ENCODE measurements at regions not wholly inside any gene's neighbourhood (a gene's known extent, or its start where the extent isn't known, plus 50 kb on each side); places are given as distances from the start of the nearest gene placed in this dataset.
"Not testable (repeated sequence)": the region's sequence is repeated elsewhere in the genome, so short reads cannot be mapped to it uniquely, and the experiment has no call there.

DNA sequence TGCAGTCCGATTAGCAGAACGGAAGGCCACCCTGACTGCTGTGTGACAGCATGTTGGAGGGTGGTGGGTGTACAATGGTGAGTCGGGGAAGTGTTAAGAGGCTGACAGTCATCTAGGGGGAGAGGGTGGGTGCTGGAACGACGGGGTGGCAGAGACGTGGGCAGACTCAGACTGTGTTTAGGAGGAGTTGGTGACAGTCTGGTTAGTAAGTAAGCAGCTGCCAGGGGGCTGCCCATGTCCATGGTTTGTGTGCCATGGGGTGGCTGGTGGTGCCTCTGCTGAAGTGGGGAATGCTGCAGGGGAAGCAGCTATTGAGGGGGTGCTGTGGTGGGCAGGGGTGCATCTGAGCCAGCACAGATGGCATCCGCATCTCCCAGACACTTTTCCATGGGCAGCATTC lies 51.3 kb upstream of the BOD1 start:
- no peak for DNase-seq (ENCODE audit: low read depth, low spot score)

DNA sequence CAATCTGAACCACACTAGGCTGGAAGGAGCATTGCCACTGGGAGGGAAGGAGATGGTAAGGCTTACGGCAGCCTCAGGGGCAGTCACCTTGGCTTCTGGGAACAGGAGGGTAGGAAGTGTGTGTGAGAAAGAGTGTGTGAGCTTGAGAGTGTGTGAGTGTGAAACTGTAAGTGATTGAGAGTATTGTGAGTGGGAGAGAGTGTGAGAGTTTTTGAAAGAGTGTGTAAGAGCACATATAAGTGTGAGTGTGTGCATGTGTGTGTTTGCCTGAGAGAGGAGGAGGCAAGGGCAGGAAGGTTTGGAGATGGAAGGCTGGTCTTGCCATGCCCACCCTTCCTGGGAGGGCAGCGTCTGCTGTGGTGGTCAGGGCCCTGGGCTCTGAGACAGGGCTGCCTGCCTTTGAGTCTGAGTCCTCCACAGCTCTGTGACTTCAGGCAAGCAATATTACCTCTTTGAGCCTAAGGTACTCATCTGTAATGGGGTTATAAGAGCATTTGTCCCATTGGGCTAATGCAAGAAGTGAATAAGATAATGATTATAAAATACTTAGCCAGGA lies 51.9 kb upstream of the BOD1 start:
- DNase-seq (ENCODE audit: low read depth, low spot score) = no peak

- no peak for DNase-seq (ENCODE audit: low read depth, low spot score)
Measured at GRCh38 chr5:173668910-173669309, 52.5 kb upstream of the BOD1 start.

DNA sequence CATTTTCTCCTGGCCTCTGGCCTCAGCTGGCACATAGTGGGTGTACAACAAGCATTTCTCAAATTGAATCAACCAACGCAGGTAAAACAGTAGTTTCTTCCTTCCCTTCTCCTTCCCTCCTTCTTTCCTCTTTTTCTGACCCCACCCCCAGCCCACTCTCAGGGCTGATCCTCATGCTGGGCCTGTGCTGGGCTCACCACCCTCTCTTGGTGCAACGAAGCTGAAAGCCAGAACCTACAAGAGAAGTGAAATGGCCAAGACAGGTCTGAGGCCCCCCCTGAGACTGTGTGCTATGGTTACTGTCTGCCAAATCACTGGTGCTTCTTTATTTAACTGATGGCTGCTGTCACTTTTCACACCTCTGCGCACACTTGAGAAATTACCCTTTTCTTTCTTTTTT lies 53.0 kb upstream of the BOD1 start:
- no peak for DNase-seq (ENCODE audit: low read depth, low spot score)

GRCh38 chr5:173670130-173670651 lies 53.7 kb upstream of the BOD1 start:
- DNase-seq (ENCODE audit: low read depth, low spot score) = no peak

GRCh38 chr5:173670791-173671120 lies 54.3 kb upstream of the BOD1 start:
- no peak for DNase-seq (ENCODE audit: low read depth, low spot score)

DNA sequence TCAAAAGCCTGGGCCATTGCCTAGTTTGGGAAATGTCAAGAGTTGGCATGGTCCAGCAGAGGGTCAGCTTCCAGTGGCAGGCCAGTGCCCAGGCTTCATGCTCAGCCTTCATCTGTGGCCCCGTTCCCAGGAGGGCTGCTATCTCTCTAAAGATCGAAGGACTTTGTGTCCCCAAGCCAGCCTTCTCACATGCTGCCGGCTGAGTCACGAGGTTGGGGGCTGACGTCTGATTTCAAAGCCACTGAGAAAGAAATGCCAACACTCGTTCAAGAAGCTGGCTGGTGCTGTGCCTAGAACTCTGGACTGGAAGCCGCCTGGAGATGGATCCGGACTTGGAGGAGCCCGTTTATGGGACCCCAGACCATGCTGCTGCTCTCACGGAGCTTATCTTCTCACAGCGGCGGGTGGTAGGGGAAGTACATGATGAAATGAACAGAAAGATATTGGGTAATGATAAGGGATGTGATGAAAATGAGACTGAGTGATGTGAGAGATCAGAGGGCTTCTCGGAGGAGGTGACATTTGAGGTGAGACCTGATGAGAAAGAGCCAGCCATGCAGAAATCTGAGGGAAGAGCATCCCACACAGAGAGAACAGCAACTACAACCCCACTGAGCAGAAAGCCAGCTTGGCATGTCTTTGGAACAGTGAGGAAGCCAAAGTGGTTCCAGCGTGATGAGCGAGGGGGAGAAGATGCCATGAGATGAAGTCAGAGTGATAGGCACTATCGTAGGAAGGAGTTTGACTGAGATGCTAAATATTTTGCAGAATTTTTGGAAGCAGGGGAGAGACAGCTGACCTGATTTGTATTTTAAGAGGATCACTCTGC lies 54.9 kb upstream of the BOD1 start:
- DNase-seq (ENCODE audit: low read depth, low spot score) = no peak

DNA sequence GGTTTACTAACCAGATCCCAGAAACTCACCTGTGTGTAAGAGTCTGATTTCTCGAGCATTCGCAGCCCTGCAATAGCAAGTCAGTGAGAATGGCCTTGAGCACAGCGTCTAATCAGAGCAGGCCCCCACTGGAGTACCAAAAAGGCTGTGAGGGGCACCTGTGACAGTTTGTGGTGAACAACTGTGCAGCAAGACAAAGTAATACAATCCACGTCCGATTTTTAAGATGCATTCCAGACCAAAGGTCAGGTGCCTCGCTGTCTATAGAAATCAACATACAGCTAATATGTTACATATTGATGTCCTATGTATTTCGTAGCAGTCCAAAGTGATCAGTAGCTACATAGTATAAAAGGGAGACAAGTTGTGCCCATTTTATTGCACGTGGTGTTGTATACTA lies 55.7 kb upstream of the BOD1 start:
- no peak for DNase-seq (ENCODE audit: low read depth, low spot score)

DNA sequence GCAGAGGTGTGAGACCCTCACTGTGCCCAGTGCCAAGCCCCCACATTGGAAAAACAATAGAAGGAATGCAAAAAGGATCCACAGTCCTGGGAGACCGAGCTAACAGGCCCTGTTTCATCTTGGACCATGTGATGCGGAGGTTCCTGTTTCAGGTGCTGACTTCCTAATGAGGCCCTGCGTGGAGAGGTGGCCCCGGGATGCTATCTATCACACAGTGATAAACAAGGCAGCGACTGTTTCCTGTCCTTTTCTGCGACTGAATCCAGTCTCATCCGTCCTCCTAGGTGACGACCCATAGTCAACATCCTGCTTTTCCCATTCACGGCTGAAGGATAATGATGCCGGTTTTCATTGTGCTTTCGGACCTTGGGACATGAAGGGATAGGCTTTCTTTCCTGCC lies 56.4 kb upstream of the BOD1 start:
- no peak for DNase-seq (ENCODE audit: low read depth, low spot score)

- DNase-seq (ENCODE audit: low read depth, low spot score) = no peak
Measured at GRCh38 chr5:173673295-173674101, 57.0 kb upstream of the BOD1 start.

DNA sequence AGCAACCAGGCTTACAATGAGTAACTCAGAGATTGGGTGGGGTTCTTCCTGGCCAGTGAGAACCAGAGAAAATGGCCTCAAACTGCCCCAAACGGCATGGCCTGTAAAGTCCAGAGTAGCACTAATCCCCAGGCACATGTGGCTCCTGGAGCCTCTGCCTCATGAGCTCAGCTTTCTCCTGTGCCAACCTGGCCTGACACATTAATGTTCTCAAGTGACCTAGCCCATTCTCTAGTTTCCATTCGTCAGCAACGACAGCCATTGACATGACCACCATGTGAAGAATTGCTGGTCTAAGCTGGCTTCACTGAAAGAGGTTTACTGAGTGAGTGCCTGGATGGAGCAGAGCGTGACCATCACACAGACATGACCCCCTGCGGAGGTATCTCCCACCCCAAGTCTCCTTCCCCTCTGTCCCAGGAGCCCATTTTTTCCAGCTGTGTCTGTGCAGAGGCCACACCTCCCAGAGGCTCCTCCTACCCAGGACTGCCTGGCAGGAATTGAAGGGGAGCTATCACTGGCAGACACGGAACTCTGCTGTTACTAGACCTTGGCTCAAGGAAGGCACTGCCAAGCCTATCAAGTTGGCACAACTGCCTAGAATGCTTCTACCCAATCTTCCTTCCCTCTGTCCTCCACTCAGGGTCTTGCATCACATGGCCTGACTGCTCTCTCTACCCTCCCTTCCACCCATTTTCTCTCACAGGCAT lies 59.0 kb upstream of the BOD1 start:
- DNase-seq (ENCODE audit: low read depth, low spot score) = no peak

DNA sequence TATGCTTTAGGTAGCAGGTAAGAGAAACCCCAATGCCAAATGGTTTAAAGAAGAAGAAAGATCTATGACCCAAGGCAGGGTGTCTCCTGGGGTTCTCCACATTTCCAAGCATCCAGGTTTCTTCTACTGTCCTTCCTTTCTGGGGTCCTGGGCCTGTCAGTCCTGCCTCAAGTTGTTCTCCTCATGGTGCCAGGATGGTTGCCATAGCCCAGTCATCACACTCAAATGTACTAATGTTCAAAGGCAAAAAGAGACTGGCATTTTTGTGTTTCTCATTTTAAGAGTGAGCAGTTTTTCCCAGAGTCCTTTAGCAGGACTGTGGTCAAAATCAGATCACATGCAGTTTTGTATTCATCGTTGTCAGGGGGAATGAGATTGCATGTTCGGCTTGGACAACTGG lies 59.9 kb upstream of the BOD1 start:
- no peak for DNase-seq (ENCODE audit: low read depth, low spot score)

- no peak for DNase-seq (ENCODE audit: low read depth, low spot score)
Measured at GRCh38 chr5:173677125-173677672, 60.7 kb upstream of the BOD1 start.

- DNase-seq (ENCODE audit: low read depth, low spot score) = no peak
Measured at GRCh38 chr5:173679909-173680630, 63.6 kb upstream of the BOD1 start.

DNA sequence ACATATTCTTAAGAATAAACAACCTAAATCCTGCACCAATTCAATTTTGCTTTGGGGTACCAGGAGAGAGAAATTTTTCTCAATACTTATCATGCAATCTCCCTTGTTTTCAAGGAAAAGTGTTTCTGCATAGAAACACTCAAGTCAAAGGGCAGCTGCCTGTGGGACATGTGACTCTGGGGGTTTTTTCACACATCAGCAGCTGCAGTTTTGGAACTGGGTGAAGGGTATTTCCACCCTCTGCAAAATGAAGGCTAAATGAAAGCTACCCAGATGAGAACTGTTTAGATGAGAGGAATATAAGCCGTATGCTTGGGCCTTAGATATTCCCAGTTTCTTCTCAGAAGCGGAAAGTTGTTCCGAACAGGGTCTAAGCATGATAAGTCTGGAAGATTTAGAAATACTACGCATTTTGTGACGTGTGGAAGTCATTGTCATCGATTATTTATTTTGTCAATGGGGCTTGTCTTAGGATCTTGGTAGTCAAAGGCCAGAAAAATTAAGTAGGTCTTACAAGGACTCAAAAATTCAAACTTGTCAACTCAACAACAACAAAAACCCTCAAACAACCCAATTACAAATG lies 64.3 kb upstream of the BOD1 start:
- DNase-seq (ENCODE audit: low read depth, low spot score) = no peak

GRCh38 chr5:173682313-173682712 lies 65.9 kb upstream of the BOD1 start:
- DNase-seq (ENCODE audit: low read depth, low spot score) = no peak

- not testable (repeated sequence) for DNase-seq (ENCODE audit: low read depth, low spot score)
Measured at GRCh38 chr5:173684535-173684934, 68.1 kb upstream of the BOD1 start.

GRCh38 chr5:173686950-173687349 lies 70.5 kb upstream of the BOD1 start:
- DNase-seq (ENCODE audit: low read depth, low spot score) = no peak

DNA sequence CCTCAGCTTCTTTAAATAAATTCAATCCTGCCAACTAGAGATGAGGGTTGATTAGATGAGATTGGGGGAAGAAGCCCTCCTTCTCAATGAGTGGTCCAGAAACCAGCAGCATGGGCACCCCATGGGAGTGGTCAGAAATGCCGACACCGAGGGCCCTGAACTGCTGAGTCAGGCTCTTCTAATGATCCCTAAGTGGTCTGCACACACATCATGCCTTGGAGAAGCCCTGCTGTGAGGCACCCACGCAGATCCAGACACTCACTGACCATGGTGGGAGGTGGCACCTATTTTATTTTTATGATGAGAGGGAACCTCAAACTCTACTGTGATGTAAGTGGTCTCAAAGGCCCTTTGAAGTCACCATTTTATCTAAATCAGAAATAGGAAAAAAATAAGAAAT lies 72.3 kb upstream of the BOD1 start:
- no peak for DNase-seq (ENCODE audit: low read depth, low spot score)

DNA sequence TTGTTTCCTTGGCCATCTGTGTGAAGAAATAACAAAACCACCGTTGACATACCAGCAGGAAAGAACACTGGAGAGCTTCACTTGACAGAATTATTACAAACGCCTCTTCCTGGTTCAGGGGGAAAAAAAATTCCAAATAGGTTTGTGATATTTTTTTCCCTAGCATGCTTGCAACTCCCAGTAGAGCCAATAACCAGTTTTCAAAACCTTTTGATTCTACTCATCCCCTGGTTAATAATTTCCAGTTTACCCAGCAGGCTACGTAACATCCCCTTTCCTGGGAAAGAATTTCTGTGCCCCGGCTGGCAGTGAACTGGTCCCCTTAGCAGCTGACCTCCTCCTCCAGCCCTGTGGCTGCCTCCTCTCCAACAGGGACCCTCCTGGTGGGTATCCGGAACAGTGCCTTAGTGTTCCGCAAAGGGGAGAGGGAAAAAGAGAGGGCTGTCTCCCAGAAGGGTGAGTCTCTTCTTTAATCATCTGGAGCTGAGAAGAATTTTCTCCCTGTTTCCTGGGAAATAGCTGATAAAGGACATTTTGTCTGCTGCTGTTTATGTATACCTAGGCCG lies 72.8 kb upstream of the BOD1 start:
- no peak for DNase-seq (ENCODE audit: low read depth, low spot score)

Measured in activated naive CD8-positive, alpha-beta T cell treated with anti-CD3 and anti-CD28 coated beads, Interleukin-2, amount 50 U/mL, for 16 hours (primary cell).